Neural cell (in vitro differentiated cells): ENCODE measurements at regions not wholly inside any gene's neighbourhood (a gene's known extent, or its start where the extent isn't known, plus 50 kb on each side); places are given as distances from the start of the nearest gene placed in this dataset.

Source experiments
- H2AFZ ChIP-seq: fragments of 200-600, 300-800 bp; sonication (generic), shearing (Covaris generic); 2 replicates; pipeline ENCODE4 v1.6.0; 2014; ENCODE audit warnings: low read depth, mild to moderate bottlenecking, antibody characterized with exemption, low read length, moderate library complexity
- H3F3A ChIP-seq: fragments of 200-600 bp; shearing (Covaris generic); 2 replicates; pipeline ENCODE4 v1.6.1; 2016; ENCODE audit warnings: mild to moderate bottlenecking, moderate library complexity, mixed read lengths, antibody characterized with exemption, low read length; ENCODE audit not compliant: insufficient read depth, poor library complexity, severe bottlenecking
- H3K27ac ChIP-seq: fragments of 200-600, 300-800 bp; sonication (generic), shearing (Covaris generic); 2 replicates; pipeline ENCODE4 v1.5.1; 2014; ENCODE audit warnings: mild to moderate bottlenecking, low read length, moderate library complexity
- H3K27me3 ChIP-seq: fragments of 300-800, 200-600 bp; sonication (generic), shearing (Covaris generic); 2 replicates; pipeline ENCODE4 v1.6.0; 2014; ENCODE audit warnings: mild to moderate bottlenecking, low read depth, low read length, moderate library complexity; ENCODE audit not compliant: insufficient read depth
- H3K36me3 ChIP-seq: fragments of 300-800, 200-600 bp; sonication (generic), shearing (Covaris generic); 2 replicates; pipeline ENCODE4 v1.5.1; 2014; ENCODE audit warnings: mild to moderate bottlenecking, antibody characterized with exemption, low read length, moderate library complexity; ENCODE audit not compliant: insufficient read depth
- H3K4me2 ChIP-seq: fragments of 300-800, 200-600 bp; sonication (generic), shearing (Covaris generic); 2 replicates; pipeline ENCODE4 v1.6.0; 2014; ENCODE audit warnings: mild to moderate bottlenecking, low read length
- H3K4me3 ChIP-seq: fragments of 300-800, 200-600 bp; sonication (generic), shearing (Covaris generic); 2 replicates; pipeline ENCODE4 v1.5.1; 2014; ENCODE audit warnings: mild to moderate bottlenecking, low read length, moderate library complexity
- H3K79me2 ChIP-seq: fragments of 200-600 bp; shearing (Covaris generic); replicated peaks from 2 replicates; pipeline ENCODE4 v1.6.0; 2014; ENCODE audit warnings: mild to moderate bottlenecking, low read length, moderate library complexity; ENCODE audit not compliant: insufficient read depth
- H3K9ac ChIP-seq: fragments of 300-800, 200-600 bp; sonication (generic), shearing (Covaris generic); 2 replicates; pipeline ENCODE4 v1.6.1; 2016; ENCODE audit warnings: mild to moderate bottlenecking, low read length, mixed read lengths
- H3K9me2 ChIP-seq: fragments of 200-600 bp; shearing (Covaris generic); 2 replicates; pipeline ENCODE4 v1.6.1; 2016; ENCODE audit warnings: mild to moderate bottlenecking, low read length, mixed read lengths; ENCODE audit not compliant: insufficient read depth
- H3K9me3 ChIP-seq: fragments of 200-600, 300-800 bp; sonication (generic), shearing (Covaris generic); 2 replicates; pipeline ENCODE4 v1.6.1; 2016; ENCODE audit warnings: mild to moderate bottlenecking, mixed run types, low read length, moderate library complexity, mixed read lengths
- H4K20me1 ChIP-seq: fragments of 200-600 bp; shearing (Covaris generic); 2 replicates; pipeline ENCODE4 v1.6.1; 2016; ENCODE audit warnings: mild to moderate bottlenecking, mixed run types; ENCODE audit not compliant: insufficient read depth
- CTCF ChIP-seq: fragments of 450-650 bp; IDR thresholded peaks from 2 replicates; pipeline ENCODE4 v1.5.1; 2014; ENCODE audit warnings: antibody characterized with exemption, mild to moderate bottlenecking, moderate library complexity; ENCODE audit not compliant: poor library complexity, severe bottlenecking
- EP300 ChIP-seq: fragments of 450-650 bp; conservative IDR thresholded peaks from 2 replicates; pipeline ENCODE4 v1.6.1; 2014; ENCODE audit warnings: antibody characterized with exemption, mild to moderate bottlenecking, moderate library complexity; ENCODE audit not compliant: poor library complexity, severe bottlenecking
- EZH2 ChIP-seq: fragments of 200-600, 300-800 bp; shearing (Covaris generic), sonication (generic); IDR thresholded peaks from 2 replicates; pipeline ENCODE4 v1.6.1; 2014; ENCODE audit warnings: antibody characterized with exemption, low read length, borderline replicate concordance, mild to moderate bottlenecking; ENCODE audit not compliant: insufficient read depth, poor library complexity, severe bottlenecking
- MXI1 ChIP-seq: fragments of 450-650 bp; conservative IDR thresholded peaks from 2 replicates; pipeline ENCODE4 v1.6.1; 2014; ENCODE audit warnings: antibody characterized with exemption, mild to moderate bottlenecking; ENCODE audit not compliant: poor library complexity, severe bottlenecking
- POLR2AphosphoS5 ChIP-seq: IDR thresholded peaks from 2 replicates; pipeline ENCODE4 v1.6.1; 2012
- RAD21 ChIP-seq: fragments of 450-650 bp; conservative IDR thresholded peaks from 2 replicates; pipeline ENCODE4 v1.6.1; 2014; ENCODE audit warnings: antibody characterized with exemption, mild to moderate bottlenecking, moderate library complexity
- REST ChIP-seq: IDR thresholded peaks from 2 replicates; pipeline ENCODE4 v1.6.1; 2012; ENCODE audit warnings: borderline replicate concordance
- SMC3 ChIP-seq: fragments of 450-650 bp; conservative IDR thresholded peaks from 2 replicates; pipeline ENCODE4 v1.6.1; 2014; ENCODE audit warnings: antibody characterized with exemption, mild to moderate bottlenecking, moderate library complexity; ENCODE audit not compliant: poor library complexity
- TAF1 ChIP-seq: IDR thresholded peaks from 2 replicates; pipeline ENCODE4 v1.6.1; 2012; ENCODE audit warnings: low read depth

DNA sequence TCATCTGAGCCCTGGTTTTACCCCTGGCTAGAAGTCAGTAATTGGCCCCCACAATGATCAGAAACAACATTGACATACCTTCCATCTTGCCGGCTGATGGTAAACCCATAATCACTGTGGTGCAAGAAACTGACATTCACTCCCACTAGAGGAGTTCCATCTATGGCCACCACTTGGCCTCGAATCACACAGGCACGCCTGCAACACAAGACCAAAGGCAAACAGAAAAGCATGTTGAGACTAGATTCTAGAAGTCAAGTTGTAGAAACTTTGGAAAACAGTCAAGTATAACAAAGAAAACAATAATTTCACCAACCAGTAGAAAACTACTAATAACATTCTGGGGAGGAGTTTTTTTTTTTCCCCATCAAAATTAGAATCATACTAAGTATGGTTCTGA is 183.4 kb downstream of the SH2D1A start:
- Histone ChIP-seq H3K36me3 (no peaks in the 10 kb centered on the region), H3K4me3 (no peak overlapping the region), H3F3A (no peaks in the 10 kb centered on the region), H3K27ac (no peak overlapping the region), H3K9ac (no peak overlapping the region), H2AFZ (no peak overlapping the region), H3K9me2 (no peaks in the 10 kb centered on the region), H3K27me3 (no peaks in the 10 kb centered on the region), H3K4me2 (no peak overlapping the region), H3K9me3 (no peaks in the 10 kb centered on the region), H3K79me2 (no peaks in the 10 kb centered on the region), H4K20me1 (no peaks in the 10 kb centered on the region)
- no peak for TF ChIP-seq RAD21
- TF ChIP-seq MXI1 = no peak
- no peak for TF ChIP-seq EZH2
- TF ChIP-seq REST = no peak
- no peak for TF ChIP-seq CTCF
- no peak for TF ChIP-seq EP300
- TF ChIP-seq SMC3 = no peak
- TF ChIP-seq POLR2AphosphoS5 = no peak
- no peak for TF ChIP-seq TAF1

DNA sequence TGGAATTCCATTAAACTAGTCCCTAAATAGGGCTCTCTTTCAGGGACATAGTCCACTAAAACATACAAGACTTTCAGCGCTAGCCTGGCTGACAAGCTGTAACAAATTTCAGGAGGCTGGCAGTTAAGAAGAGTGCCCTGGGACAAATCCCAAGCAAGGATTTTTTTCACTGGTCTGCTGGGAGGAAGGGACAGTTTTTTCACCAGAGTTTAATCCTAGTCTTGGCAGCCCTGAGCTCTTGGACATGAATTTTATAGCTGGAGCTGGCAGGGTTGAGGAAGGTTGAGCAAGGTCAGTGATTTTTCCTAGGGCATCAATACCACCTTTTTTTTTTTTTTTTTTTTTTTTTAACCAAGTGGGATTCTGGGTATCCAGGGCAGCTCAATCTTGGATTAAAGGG is 184.4 kb downstream of the SH2D1A start:
- Histone ChIP-seq H3F3A (no peaks in the 10 kb centered on the region), H3K27ac (no peak overlapping the region), H3K9me3 (no peaks in the 10 kb centered on the region), H4K20me1 (no peaks in the 10 kb centered on the region), H3K4me2 (no peak overlapping the region), H3K27me3 (no peaks in the 10 kb centered on the region), H3K36me3 (no peaks in the 10 kb centered on the region), H3K9ac (no peak overlapping the region), H2AFZ (no peak overlapping the region), H3K4me3 (no peak overlapping the region), H3K79me2 (no peaks in the 10 kb centered on the region), H3K9me2 (no peaks in the 10 kb centered on the region)
- TF ChIP-seq TAF1 = no peak
- no peak for TF ChIP-seq SMC3
- TF ChIP-seq POLR2AphosphoS5 = no peak
- TF ChIP-seq MXI1 = no peak
- no peak for TF ChIP-seq EZH2
- TF ChIP-seq EP300 = no peak
- no peak for TF ChIP-seq REST
- TF ChIP-seq CTCF = no peak
- TF ChIP-seq RAD21 = no peak
